NCI-H69 (cell line): ENCODE measurements at regions not wholly inside any gene's neighbourhood (a gene's known extent, or its start where the extent isn't known, plus 50 kb on each side); places are given as distances from the start of the nearest gene placed in this dataset.

Source experiments
- DNase-seq: peaks from one replicate; lab custom pipeline; 2025; lab: John Stamatoyannopoulos, UW

- no peak for DNase-seq
Measured at GRCh38 chr12:93134175-93134890, 205.2 kb upstream of the EEA1 start.

- DNase-seq: no peak
Measured at GRCh38 chr12:93134893-93135285, 205.8 kb upstream of the EEA1 start.

- DNase-seq: peak; percentile 93
Measured at GRCh38 chr12:93135286-93136239, 206.5 kb upstream of the EEA1 start.

GRCh38 chr12:93136253-93137055, 207.4 kb upstream of the EEA1 start:
- no peak for DNase-seq

GRCh38 chr12:93137656-93138612, 208.8 kb upstream of the EEA1 start:
- peak; percentile 71 for DNase-seq

GRCh38 chr12:93139028-93139665, 210.1 kb upstream of the EEA1 start:
- peak; percentile 31 for DNase-seq

DNA sequence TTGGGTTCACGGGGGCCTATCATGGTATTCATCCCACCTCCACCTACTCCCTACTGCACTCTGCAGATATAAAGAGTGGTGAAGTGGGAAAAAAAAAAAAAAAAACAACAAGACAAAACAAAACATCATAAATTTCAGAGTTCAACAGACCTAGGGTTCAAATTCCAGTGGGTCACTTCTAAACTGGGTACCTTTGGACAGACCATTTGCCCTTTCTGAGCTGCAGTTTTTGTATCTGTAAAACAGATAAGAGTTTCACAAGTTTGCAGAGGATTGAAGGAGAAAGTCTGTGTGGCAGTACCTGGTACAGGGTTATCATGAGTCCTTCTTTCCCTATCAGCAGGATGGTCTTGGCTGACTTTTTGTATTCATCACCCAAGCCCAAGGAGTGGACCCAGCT, 211.2 kb upstream of the EEA1 start:
- DNase-seq: no peak

GRCh38 chr12:93140801-93141200, 211.7 kb upstream of the EEA1 start:
- no peak for DNase-seq

GRCh38 chr12:93142881-93143280, 213.8 kb upstream of the EEA1 start:
- no peak for DNase-seq

GRCh38 chr12:93144109-93144508, 215.0 kb upstream of the EEA1 start:
- peak; percentile 59 for DNase-seq

- peak; percentile 12 for DNase-seq
Measured at GRCh38 chr12:93145086-93145485, 216.0 kb upstream of the EEA1 start.

DNA sequence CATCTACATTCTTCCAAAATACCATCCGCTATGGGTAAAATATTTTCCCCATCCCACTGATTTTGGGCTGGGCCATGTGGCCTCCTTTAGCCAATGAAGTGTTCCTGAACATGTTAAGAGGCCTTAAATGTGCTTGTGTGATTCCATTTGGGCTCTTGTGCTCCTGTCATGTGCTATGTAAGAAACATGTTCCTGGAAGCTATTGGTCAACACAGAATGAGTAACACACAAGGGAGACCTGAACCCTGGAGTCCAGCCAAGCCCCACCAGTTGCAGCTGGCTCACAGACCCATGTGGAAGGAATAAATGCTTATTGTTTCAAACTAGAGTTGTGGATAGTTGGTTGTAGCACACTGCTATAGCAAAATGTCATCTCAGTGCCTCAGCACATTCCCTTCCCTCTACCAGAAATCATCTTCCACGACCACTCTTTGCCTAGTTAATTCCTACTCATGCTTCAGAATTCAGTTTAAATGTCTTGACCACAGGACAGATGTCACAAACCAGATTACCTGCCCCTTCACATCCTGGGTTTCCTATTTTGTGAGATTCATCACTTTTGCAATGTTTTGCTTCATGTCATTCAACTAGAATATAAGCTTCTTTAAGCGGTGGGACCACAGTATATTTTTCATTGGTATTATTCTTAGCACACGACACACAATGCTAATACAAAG, 217.3 kb upstream of the EEA1 start:
- DNase-seq: peak; percentile 53

DNA sequence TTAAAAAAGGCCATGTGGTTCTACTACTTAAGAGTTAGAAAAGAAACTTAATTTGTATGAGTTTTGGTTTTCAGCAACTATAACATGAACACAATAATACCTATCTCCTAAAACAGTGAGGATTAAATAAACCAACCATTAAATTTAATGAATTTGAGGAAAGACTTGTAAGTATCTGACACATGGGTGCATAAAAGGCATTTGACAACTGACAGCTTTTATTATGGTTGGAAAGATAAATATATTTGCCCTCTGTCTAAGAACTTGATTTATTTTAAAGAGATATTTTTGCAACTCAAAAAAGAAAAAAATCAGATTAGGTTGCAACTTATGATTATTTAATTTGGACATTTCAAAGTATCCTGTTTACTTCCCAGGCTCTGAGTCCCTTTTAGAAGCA, 217.9 kb upstream of the EEA1 start:
- no peak for DNase-seq

DNA sequence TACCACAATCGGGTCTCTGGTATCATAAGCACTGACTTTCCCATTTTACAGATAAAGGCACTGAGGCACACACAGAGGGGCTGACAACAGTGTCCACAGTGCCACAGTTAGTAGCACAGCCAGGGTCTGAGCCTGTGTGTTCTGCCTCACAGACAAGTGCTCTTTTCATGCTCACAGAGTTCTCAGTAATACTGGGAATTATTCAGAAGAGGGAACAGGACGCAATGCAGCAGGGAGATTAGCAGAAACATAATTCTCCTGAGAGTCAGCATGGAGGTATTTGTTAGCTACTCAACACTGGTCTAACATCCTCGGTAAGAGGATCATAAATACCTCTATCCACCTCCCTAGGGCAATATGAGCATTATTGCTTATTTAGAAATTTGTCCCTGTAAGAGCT, 219.3 kb upstream of the EEA1 start:
- no peak for DNase-seq

GRCh38 chr12:93149229-93149628, 220.1 kb upstream of the EEA1 start:
- DNase-seq: no peak

DNA sequence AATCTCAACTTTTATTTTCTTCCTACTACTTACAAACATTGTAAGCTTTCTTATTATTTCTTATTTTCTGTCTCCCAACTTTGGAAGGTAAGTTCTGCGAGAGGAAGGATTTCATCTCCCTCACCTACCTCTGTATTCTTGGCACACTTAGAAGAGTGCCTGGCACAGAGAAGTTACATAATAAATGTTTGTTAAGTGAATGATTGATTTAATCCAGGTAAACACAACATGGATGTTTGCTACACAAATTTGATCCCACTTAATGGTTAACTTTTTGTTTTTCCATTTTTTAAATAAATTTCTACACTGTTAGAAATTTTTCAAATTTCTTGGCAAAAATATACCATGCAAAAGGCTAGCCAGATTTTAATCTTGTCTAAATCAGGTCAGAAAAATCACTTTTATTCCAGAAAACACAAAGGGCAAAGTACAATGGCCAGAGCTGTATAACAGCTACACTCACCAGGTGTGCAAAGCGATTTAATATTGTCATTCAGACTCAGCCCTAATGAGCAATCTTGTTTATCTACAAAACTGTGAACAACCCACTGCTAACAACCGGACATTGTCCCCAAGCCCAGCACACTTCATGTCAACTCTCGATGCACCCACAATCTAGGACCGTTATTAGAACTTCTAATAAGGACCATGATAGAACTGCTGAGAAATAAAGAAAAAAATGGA, 222.1 kb upstream of the EEA1 start:
- peak; percentile 12 for DNase-seq

- no peak for DNase-seq
Measured at GRCh38 chr12:93152617-93153016, 223.5 kb upstream of the EEA1 start.

DNA sequence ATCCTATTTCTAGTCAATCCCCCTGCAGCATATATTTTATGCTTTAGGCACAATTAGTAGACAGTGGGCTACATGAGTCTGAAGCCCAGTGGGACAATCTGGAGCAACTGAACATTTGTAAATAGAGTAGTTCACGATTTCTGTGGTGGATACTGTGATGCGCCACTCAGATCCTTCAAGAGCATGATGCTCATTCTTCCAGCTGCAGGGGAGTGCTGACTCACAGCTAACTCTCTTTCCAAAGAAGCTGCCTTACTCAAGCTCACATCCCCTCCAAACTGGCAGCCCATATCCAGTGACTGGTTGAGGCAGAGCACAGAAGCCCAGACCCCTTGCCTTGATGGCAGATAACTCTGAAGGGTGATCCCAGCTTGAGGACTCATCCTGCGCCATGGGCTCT, 224.2 kb upstream of the EEA1 start:
- no peak for DNase-seq

- no peak for DNase-seq
Measured at GRCh38 chr12:93154096-93154728, 223.5 kb upstream of the NUDT4 start.
